ENCODE measurements at regions not wholly inside any gene's neighbourhood (a gene's known extent, or its start where the extent isn't known, plus 50 kb on each side); places are given as distances from the start of the nearest gene placed in this dataset.
"Not testable (repeated sequence)": the region's sequence is repeated elsewhere in the genome, so short reads cannot be mapped to it uniquely, and the experiment has no call there.

GRCh38 chr12:61993734-61994345 lies 266.4 kb upstream of the USP15 start:
- DNase-seq, result no peak

GRCh38 chr12:61996717-61997116 lies 263.5 kb upstream of the USP15 start:
- no peak for DNase-seq

DNA sequence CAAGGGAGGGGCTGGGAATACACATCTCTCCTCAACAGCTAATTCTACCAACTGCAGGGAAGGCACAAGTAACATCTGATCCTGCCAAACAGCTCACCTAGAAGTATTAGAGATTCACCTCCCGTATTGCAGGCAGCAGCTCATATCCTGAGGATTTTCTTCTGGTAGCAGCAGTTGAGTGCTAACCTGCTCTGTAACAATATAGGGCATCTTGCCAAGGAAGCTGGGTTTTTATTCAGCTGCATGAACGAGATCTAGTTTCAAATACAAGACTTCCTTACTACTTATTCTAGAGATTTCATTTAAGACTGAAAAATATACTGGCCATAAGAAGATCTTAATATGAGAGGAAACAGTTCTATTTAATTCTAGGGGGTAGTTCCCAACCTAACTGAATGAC lies 261.4 kb upstream of the USP15 start:
- DNase-seq, result no peak

DNA sequence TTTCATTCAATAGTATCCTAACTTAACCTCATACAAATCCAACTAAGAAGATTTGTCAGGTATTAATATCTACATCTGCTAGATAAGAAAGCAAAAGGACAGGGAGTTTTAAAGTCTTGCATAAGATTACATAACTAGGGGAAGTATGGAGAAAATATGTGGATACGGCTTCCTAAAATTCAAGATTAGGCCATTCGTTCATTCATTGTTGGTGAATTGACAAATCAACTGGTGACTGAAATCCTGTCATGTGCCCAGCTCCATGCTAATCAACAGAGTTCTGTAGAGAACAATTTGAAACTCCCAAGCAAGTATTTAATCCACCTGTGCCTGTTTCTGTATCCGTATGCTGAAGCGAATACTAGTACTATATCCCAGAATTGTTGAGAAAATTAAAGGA lies 260.9 kb upstream of the USP15 start:
- DNase-seq, result no peak

GRCh38 chr12:62001424-62001823 lies 258.8 kb upstream of the USP15 start:
- DNase-seq, result no peak

DNA sequence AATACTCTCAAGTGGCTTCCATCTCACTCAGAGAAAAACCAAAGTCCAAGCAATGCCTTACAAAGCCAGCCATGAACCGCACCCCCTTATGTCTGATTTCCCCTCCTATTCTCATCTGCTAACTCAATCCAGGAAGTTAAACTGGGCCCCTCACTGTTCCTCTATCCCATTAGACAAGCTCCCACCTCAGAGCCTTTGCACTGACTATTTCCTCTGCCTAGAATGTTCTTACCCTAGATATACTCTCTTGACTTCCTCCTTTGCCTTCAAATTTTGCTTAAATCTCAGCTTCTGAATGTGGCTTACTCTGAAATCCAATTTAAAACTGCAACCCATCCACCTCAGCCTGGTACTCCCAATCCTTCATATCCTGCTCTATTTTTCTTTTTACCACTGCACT lies 257.0 kb upstream of the USP15 start:
- no peak for DNase-seq

- DNase-seq, result no peak
Measured at GRCh38 chr12:62003701-62004100, 256.5 kb upstream of the USP15 start.

DNA sequence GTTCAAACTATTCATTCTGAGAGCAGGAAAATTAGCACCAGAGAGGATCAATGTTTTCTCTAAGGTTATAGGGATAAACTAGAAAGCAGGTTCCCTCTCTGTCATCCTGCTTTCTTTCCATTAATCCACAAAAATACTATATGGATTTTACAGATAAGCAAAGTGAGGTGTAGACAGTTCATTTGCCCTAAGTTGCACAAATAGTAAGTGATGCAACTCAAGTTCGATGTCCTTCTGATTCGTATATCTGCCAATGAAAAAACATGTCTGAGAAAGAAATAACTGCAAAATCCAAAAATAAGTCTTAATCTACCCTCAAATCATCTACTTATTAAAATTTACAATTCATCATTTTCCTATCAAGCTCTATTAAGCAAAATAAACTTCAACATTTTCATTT lies 254.6 kb upstream of the USP15 start:
- DNase-seq, result no peak

DNA sequence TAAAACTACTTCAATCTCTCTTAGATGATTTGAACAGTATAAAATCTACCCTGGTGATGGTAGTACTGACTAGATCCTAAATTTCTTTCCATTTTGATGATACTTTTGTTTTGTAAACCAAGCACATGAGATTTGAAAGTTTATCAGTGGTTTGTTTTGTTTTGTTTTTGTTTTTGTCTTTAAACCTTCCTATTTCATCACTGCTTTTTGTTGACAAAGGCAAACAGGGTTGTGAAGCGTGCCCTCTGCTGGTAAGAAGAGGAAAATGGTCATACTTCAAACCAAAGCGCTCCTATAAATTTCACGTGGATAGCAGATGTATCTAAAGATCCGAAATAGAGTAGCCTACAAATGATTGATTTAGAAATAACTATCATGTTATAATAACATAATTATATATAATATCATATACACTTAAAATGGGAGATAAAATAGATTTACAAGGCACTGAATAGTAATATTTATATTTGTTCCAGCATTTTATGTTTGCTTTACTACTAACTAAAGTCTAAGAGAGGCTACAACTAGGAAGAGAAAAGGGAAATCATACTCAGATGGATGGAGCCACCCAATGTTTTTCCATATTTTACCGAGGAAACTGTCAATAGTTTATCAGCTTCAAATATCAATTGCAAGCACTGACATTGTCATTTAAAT lies 254.0 kb upstream of the USP15 start:
- DNase-seq, result no peak

- DNase-seq, result no peak
Measured at GRCh38 chr12:62008703-62009102, 251.5 kb upstream of the USP15 start.

DNA sequence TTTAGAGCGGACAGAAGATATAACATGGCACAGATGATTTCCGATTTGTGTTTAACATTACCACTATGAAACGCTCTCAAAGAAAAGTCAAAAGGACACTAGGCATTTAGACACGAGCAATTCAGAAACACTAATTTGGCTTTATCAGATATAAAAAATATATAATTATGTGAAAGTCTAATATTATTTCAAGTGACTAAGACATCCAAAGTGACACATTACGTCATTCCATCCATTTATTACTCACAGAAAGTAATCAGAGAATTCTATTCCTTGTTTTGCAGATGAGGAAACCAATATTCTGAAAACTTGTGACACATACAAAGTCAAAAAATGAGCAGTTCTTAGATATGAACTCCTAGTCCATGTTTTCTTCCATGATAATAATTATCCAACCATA lies 250.8 kb upstream of the USP15 start:
- DNase-seq, result no peak

DNA sequence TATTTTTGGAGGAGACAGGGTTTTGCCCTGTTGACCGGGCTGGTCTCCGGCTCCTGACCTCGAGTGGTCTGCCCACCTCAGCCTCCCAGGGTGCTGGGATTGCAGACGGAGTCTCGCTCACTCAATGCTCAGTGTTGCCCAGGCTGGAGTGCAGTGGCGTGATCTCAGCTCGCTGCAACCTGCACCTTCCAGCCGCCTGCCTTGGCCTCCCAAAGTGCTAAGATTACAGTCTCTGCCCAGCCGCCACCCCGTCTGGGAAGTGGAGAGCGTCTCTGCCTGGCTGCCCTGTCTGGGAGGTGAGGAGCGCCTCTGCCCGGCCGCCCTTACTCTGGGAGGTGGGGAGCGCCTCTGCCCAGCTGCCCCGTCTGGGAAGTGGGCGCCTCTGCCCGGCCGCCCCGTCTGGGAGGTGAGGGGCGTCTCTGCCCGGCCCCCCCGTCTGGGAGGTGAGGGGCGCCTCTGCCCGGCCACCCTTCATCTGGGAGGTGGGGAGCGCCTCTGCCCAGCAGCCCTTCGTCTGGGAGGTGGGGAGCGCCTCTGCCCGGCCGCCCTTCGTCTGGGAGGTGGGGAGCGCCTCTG lies 249.8 kb upstream of the USP15 start:
- DNase-seq, result not testable (repeated sequence)

DNA sequence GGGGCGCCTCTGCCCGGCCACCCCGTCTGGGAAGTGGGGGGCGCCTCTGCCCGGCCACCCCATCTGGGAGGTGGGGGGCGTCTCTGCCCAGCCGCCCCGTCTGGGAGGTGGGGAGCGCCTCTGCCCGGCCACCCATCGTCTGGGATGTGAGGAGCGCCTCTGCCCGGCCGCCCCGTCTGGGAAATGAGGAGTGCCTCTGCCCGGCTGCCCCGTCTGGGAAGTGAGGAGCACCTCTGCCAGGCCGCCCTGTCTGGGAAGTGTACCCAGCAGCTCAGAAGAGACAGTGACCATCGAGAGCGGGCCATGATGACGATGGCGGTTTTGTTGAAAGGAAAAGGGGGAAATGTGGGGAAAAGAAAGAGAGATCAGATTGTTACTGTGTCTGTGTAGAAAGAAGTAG lies 249.2 kb upstream of the USP15 start:
- DNase-seq, result not testable (repeated sequence)

DNA sequence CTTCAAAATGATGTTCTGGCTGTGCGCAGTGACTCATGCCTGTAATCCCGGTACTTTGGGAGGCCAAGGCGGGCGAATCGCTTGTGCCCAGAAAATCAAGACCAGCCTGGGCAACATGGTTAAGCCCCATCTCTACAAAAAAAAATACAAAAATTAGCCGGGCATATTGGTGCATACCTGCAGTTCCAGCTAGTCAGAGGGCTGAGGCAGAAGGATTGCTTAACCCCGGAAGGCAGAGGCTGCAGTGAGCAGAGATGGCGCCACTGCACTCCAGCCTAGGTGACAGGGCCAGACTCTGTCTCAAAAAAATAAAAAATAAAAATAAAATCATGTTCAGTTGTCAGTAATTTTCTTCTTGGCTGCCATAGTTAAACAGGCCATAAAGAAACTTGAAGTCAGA lies 245.9 kb upstream of the USP15 start:
- DNase-seq, result no peak

- no peak for DNase-seq
Measured at GRCh38 chr12:62016021-62016420, 244.2 kb upstream of the USP15 start.

DNA sequence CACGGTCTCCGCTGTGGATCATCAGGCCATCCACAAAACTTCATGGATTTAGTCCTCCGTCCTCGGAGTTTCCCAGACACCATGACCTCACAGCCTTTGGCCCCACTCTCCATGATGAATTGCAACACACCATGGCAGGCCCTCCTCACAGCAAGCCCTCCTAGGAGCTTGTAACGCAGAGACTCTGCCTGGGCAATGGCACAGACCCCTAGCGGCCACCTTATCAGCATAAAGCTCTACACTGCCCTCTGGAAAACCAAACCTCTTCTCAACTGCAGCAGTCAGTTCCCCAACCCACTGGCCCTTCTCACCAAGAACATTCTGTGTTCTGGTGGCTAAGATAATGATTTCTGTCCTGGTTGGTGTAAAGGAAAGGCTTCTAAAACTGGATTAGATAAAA lies 238.4 kb upstream of the USP15 start:
- no peak for DNase-seq

GRCh38 chr12:62028536-62028935 lies 231.7 kb upstream of the USP15 start:
- DNase-seq, result no peak

GRCh38 chr12:62032870-62033269 lies 227.3 kb upstream of the USP15 start:
- no peak for DNase-seq

- no peak for DNase-seq
Measured at GRCh38 chr12:62044450-62045135, 215.6 kb upstream of the USP15 start.

DNA sequence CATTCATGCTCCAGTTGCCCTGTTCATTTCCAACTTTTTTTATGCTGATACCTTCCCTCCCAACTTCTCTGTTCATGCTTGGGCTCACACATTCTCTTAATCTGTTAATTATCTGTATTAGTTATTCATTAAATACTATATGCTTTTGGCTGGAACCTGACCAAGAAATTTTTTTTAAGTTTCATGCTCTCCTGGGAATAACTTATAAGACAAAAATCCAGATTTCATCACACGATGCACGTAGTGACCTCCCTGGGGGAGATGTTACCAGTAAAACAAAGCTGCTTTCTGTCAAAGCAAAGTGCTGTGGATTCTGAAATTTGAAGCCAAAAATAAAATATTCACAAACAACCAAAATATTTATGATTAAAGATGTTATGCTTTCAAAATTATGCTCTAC lies 215.0 kb upstream of the USP15 start:
- no peak for DNase-seq

GRCh38 chr12:62050785-62051184 lies 209.4 kb upstream of the USP15 start:
- no peak for DNase-seq

DNA sequence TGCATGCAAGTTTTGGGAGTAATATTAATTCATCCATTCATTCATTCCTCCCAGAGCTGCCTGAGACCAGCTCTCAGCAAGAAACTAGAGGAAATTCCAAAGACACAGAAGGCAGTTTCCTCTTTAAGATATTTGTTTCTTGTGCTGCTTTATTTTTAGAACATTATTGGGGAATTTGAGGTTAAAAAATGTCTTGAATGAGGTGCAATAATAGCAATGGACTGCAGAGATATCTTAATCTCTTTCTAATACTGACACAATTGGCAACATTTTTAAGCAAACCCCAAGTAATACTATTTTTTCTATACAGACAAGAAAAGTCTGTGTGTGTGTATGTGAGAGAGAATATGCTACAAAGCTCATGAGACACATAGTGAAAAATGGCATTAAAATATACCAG lies 190.2 kb upstream of the USP15 start:
- DNase-seq, result no peak

DNA sequence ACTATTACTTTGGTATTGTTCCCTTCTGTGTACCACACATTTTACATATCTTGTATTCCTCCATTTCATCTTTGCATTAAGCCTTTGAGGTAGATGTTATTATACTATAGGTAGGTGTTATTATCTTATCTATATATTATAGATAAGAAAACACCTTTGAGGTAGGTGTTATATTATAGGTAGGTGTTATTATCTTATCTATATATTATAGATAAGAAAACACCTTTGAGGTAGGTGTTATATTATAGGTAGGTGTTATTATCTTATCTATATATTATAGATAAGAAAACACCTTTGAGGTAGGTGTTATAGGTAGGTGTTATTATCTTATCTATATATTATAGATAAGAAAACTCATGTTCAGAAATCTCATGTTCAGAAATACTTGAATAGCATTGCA lies 187.0 kb upstream of the USP15 start:
- DNase-seq, result not testable (repeated sequence)

DNA sequence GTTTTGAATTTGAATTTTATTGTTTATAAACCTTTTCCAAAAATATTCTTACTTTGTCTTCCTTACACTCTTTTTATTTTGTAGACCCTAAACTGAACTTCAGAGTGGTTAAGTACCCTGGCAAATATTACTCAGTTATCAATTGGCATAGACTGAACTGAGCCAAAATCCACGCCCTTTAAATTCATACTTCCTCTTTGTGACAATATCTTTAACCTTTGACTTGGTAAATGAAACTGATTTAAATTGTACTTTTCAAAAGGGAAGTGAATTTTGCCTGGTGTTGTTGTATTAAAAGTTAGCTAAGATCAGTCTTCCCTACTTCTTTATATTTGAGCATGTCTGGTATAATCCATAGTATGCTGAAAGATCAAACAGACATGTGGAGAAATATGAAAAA lies 184.3 kb upstream of the USP15 start:
- no peak for DNase-seq
